NCI-H1417 treated with DMSO at 0.1 percent for 48 hours (cell line): ENCODE measurements at regions not wholly inside any gene's neighbourhood (a gene's known extent, or its start where the extent isn't known, plus 50 kb on each side); places are given as distances from the start of the nearest gene placed in this dataset.
"Not testable (repeated sequence)": the region's sequence is repeated elsewhere in the genome, so short reads cannot be mapped to it uniquely, and the experiment has no call there.

Experiments
- DNase-seq: peaks from one replicate; lab custom pipeline; 2025; lab: John Stamatoyannopoulos, UW

GRCh38 chr5:130955041-130955440, 210.0 kb downstream of the HINT1 start:
- no peak for DNase-seq

- DNase-seq, result no peak
Measured at GRCh38 chr5:130954336-130954735, 210.7 kb downstream of the HINT1 start.

- DNase-seq, result no peak
Measured at GRCh38 chr5:130939059-130939458, 226.0 kb downstream of the HINT1 start.

GRCh38 chr5:130937046-130937445, 228.0 kb downstream of the HINT1 start:
- no peak for DNase-seq

GRCh38 chr5:130923543-130924124, 241.4 kb downstream of the HINT1 start:
- no peak for DNase-seq

- DNase-seq, result no peak
Measured at GRCh38 chr5:130912088-130912487, 253.0 kb downstream of the HINT1 start.

GRCh38 chr5:130908186-130908585, 256.9 kb downstream of the HINT1 start:
- DNase-seq, result no peak

GRCh38 chr5:130897537-130898195, 267.4 kb downstream of the HINT1 start:
- DNase-seq, result peak; percentile 55

GRCh38 chr5:130897181-130897536, 267.9 kb downstream of the HINT1 start:
- not testable (repeated sequence) for DNase-seq

GRCh38 chr5:130896636-130897035, 268.4 kb downstream of the HINT1 start:
- no peak for DNase-seq

GRCh38 chr5:130893006-130893405, 272.1 kb downstream of the HINT1 start:
- DNase-seq, result no peak

- DNase-seq, result no peak
Measured at GRCh38 chr5:130890610-130891009, 274.4 kb downstream of the HINT1 start.

GRCh38 chr5:130885691-130886090, 279.4 kb downstream of the HINT1 start:
- no peak for DNase-seq

GRCh38 chr5:130885027-130885426, 280.0 kb downstream of the HINT1 start:
- no peak for DNase-seq

- DNase-seq, result no peak
Measured at GRCh38 chr5:130884023-130884422, 281.0 kb downstream of the HINT1 start.

- no peak for DNase-seq
Measured at GRCh38 chr5:130875656-130876055, 289.4 kb downstream of the HINT1 start.

GRCh38 chr5:130874861-130875417, 290.1 kb downstream of the HINT1 start:
- no peak for DNase-seq

- no peak for DNase-seq
Measured at GRCh38 chr5:130871346-130872086, 293.5 kb downstream of the HINT1 start.

GRCh38 chr5:130870691-130871090, 294.4 kb downstream of the HINT1 start:
- no peak for DNase-seq

- DNase-seq, result no peak
Measured at GRCh38 chr5:130868186-130868840, 296.7 kb downstream of the HINT1 start.

GRCh38 chr5:130845049-130845765, 319.8 kb downstream of the HINT1 start:
- no peak for DNase-seq
